GM21576 (cell line): ENCODE measurements at regions not wholly inside any gene's neighbourhood (a gene's known extent, or its start where the extent isn't known, plus 50 kb on each side); places are given as distances from the start of the nearest gene placed in this dataset.
"Not testable (repeated sequence)": the region's sequence is repeated elsewhere in the genome, so short reads cannot be mapped to it uniquely, and the experiment has no call there.

Source experiments
- ATAC-seq: cut with Tn5 transposase; IDR thresholded peaks from one replicate; pipeline ENCODE4 v1.9.1; 2021; ENCODE audit warnings: mild to moderate bottlenecking, moderate library complexity; ENCODE audit not compliant: unreplicated experiment

- no peak for ATAC-seq
Measured at GRCh38 chr12:46711756-46712155, 114.0 kb downstream of the SLC38A4 start.

DNA sequence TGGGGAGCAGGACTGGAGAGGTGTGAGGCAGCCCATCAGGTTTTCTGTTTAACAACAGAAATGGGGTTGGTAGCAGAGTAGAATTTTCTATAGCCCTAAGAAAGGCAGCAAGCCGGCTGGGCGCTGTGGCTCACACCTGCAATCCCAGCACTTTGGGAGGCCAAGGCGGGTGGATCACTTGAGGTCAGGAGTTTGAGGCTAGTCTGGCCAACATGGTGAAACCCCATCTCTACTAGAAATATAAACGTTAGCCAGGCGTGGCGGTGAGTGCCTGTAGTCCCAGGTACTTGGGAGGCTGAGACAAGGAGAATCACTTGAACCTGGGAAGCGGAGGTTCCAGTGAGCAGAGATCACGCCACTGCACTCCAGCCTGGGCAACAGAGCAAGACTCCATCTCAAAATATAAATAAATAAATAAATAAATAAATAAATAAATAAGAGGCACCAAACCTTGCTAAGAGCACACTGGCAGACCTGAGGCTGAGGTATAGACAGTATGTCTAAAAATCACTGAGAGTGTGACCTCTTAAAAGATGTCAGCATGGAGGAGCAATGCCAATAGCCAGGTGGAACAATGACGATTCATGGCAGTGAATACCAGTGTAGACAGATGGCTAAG is 115.6 kb downstream of the SLC38A4 start:
- no peak for ATAC-seq

GRCh38 chr12:46702581-46703344 is 123.0 kb downstream of the SLC38A4 start:
- ATAC-seq, result no peak

- ATAC-seq, result no peak
Measured at GRCh38 chr12:46701356-46701755, 124.4 kb downstream of the SLC38A4 start.

- ATAC-seq, result no peak
Measured at GRCh38 chr12:46699986-46700385, 125.8 kb downstream of the SLC38A4 start.

DNA sequence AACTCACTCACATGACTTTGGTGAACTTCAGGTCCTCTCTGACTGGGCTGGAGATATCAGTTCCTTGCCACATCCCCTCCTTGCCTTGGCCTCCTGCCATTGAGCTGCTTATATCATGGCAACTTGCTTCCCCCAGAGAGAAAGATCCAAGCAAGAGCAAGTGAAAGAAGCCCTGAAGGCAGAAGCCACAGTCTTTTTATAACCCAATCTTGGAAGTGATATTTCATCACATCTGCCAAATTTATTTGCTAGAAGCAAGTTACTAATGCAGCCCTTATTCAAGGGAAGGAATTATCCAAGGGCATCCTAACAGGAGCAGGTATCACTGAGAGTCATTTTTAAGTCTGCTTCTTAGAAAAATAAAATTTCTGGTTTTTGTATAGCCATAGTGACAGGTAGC is 127.8 kb downstream of the SLC38A4 start:
- ATAC-seq, result no peak

DNA sequence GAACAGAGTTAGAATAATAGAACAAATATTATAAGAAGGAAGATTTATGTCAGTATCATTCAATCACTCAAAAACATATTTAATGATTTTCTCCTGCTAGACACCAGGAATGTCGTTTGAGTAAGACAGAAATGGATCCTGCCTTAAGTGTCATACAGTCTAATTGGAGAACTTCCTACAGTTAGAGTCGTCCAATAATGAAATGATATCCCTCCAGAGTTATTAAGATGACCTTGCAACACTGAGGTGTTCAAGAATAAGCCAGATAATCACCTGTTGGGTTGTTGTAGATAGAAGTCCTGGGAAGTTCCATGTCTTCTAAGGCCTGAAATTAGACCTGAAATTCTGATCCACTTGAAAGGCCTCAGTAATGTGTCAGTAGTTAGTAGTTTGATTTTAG is 132.3 kb downstream of the SLC38A4 start:
- no peak for ATAC-seq

DNA sequence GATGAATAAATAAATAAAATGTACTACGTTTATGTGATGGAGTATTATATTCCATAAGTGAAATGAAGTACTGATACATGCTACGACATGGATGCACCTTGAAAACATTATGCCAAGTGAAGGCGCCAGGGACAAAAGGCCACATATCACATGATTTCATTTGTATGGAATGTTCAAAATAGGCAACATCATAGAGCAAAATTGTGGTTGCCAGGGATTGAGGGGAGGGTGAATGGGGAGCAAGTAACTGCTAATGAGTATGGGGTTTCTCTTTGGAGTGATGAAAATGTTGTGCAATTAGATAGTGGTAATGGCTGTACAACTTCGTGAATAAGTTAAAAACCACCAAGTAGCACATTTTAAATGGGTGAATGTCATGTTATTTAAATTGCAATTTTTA is 132.8 kb downstream of the SLC38A4 start:
- ATAC-seq, result no peak

- no peak for ATAC-seq
Measured at GRCh38 chr12:46692606-46693005, 133.2 kb downstream of the SLC38A4 start.

DNA sequence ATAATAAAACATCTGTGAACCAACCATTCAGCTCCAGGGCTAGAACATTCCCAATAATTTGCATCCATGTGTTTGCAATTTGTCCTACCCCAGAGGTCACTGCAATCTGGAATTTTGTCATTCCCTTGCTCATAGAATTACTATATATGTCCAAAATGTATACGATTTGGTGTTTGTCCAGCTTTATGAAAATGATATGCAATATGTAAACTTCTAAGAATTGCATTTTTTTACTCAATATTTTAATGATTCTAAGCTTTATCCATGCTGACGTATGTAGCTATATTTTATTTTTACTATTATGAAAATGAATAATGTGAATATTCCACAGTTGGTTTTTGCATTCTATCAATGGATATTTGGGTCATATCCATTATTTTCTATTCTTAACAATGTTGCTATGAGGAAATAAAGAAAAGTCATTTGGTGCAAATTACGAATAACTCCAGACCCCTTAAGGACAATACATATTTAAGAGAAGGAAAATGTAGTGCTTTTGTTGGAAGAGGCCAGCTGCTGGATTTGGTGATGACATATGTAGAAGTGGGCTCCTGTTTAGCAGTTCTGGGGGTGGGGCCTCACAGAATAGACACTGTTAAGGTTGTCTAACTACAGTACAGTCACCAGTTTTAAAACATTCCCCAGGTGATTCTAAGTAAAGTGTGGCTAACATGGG is 139.4 kb downstream of the SLC38A4 start:
- no peak for ATAC-seq

DNA sequence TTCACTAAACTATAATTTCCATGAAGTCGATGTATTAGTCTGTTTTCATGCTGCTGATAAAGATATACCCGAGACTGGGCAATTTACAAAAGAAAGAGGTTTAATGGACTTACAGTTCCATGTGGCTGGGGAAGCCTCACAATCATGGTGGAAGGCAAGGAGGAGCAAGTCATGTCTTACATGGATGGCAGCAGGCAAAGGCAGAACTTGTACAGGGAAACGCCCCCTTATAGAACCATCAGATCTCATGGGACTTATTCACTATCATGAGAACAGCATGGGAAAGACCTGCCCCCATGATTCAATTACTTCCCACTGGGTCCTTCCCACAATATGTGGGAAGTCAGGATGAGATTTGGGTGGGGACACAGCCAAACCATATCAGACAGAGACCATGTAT is 141.6 kb downstream of the SLC38A4 start:
- ATAC-seq, result not testable (repeated sequence)

GRCh38 chr12:46682148-46682547 is 143.6 kb downstream of the SLC38A4 start:
- ATAC-seq, result no peak

DNA sequence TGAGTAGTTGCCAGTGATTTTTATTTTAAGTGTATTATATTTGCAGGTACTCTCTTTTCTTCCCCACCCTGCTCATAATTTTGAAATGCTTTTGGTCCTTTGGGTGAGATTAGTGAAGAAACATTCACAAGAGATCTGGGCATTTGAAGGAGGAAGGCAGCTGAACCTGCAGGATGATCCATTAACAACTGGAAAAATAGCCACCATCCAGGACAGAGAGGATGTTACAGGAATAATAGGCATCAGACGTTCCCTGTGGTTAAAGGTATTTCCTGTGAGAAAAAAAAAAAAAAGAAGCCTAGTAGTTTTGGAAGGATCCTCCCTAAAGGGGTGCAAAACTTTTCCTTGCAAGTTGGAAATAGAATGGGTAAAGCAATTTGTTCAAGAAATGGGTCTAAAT is 145.3 kb downstream of the SLC38A4 start:
- no peak for ATAC-seq

- ATAC-seq, result no peak
Measured at GRCh38 chr12:46679754-46680153, 146.0 kb downstream of the SLC38A4 start.

- ATAC-seq, result no peak
Measured at GRCh38 chr12:46678426-46678825, 147.4 kb downstream of the SLC38A4 start.

GRCh38 chr12:46677749-46678148 is 148.0 kb downstream of the SLC38A4 start:
- ATAC-seq, result no peak

DNA sequence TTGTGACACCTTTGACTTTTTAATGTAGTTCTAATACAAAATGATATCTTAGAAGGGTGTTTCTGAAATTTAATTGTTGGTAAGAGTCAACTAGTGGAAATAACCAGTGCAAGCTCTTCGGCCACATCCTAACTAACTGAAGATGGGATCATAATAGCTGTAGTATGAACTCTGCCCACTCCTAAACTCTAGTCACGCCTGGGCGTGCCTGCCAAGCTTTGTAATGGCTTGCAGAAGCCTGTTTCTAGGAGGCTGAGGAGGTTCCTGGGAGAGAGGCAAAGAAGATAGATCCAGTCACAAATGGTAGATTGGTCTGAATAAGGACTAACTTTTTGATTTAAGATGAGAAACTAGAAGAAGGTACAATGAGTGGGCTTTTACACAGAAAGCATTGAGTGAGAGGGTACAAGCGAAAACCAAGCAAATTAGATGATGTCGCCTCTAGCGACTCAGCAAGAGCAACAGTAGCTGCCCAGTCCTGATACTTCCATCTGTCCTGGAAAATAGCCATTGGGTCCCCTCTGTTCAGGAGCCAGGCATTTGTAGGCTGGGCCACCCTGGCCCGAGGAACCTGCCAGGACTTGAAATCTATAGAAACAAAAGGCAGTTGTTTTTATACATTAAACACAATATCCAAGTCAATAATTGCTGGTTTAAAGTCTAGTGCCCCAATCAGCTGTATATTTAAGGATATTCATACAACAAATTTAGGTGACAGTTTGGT is 148.8 kb downstream of the SLC38A4 start:
- ATAC-seq, result no peak

DNA sequence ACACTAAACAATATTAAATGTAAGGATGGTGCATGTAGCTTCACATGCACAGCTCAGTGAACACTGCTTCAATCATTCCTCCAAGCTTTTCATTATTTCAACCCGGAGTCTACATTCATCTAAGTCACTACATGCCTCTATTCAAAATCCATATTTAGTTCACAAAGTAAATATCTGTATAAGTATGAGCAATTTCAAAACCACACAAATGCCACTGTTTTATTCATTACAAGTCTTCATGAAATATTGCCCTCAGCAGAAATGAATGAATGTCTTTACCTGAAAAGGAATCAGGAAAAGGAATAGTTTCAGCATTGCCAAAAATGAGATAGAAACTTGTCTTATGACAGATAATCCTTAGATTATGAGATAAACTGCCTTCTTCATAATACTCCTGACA is 149.4 kb downstream of the SLC38A4 start:
- no peak for ATAC-seq

- ATAC-seq, result no peak
Measured at GRCh38 chr12:46675736-46676135, 150.1 kb downstream of the SLC38A4 start.

- ATAC-seq, result no peak
Measured at GRCh38 chr12:46674800-46675199, 151.0 kb downstream of the SLC38A4 start.

- ATAC-seq, result no peak
Measured at GRCh38 chr12:46674129-46674528, 151.7 kb downstream of the SLC38A4 start.
